ENCODE measurements at regions not wholly inside any gene's neighbourhood (a gene's known extent, or its start where the extent isn't known, plus 50 kb on each side); places are given as distances from the start of the nearest gene placed in this dataset.
A peak's percentile ranks its signal among the peaks of the same experiment; 100 is the strongest.

DNA sequence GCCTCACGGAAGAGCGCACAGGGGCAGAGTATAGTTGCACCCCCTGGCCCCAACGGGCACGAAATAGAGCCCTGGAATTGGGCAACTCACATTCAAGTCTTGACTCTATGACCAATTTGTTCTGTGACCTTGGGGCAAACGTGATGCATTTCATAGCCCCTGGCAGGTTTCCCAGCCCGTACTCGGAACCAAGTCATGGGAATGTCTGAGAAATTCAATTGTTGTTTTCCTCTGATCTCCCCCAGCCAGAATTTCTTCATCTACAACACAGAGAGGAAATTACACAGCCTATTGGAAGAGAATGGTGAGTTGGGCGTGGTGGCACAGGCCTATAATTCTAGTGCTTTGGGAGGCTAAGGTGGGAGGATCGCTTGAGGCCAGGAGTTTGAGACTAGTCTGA, 322.3 kb upstream of the SULF2 start:
- Histone ChIP-seq H4K8ac (ENCODE audit: low read length) (no peak overlapping the region), H3K4ac (ENCODE audit: low read depth in 1 of 2, low read length in 2 of 2) (no peak overlapping the region), H3K9ac (ENCODE audit: low read length) (no peak overlapping the region), H3K79me1 (replicated peaks; ENCODE audit: low read length, poor library complexity, severe bottlenecking) (no peaks in the 10 kb centered on the region), H3K23ac (ENCODE audit: low read length in 2 of 2) (no peak overlapping the region), H2BK15ac (ENCODE audit: low read depth, poor library complexity, severe bottlenecking) (no peak overlapping the region), H2BK5ac (ENCODE audit: low read depth, low read length, poor library complexity, severe bottlenecking) (no peak overlapping the region), H4K91ac (ENCODE audit: low read length) (no peak overlapping the region), H3K4me2 (ENCODE audit: low read length, poor library complexity, severe bottlenecking) (no peak overlapping the region), H3K18ac (ENCODE audit: low read depth in 1 of 2, low read length in 2 of 2) (no peak overlapping the region), H3K27ac (ENCODE audit: low read length, poor library complexity, severe bottlenecking) (no peak overlapping the region), H2BK120ac (ENCODE audit: low read depth, low read length) (no peak overlapping the region), H3K4me3 (ENCODE audit: insufficient read depth in 1 of 2, low read depth in 1 of 2, low read length in 2 of 2) (no peak overlapping the region), H2AFZ (ENCODE audit: low read depth, low read length) (no peak overlapping the region), H3K36me3 (ENCODE audit: control insufficient read depth in 1 of 2, insufficient read depth in 2 of 2, low read depth in 1 of 2, low read length in 2 of 2) (no peaks in the 10 kb centered on the region), H2BK12ac (ENCODE audit: low read length in 2 of 2) (no peak overlapping the region), H3K4me1 (ENCODE audit: control insufficient read depth, insufficient read depth, low read depth, low read length) (no peaks in the 10 kb centered on the region), H2AK5ac (ENCODE audit: low read length, severe bottlenecking) (no peak overlapping the region), H3K9me3 (ENCODE audit: control insufficient read depth, low read length) (peaks cover 16% of the 10 kb centered on the region), H3K14ac (ENCODE audit: low read length in 2 of 2) (no peak overlapping the region), H3K27me3 (ENCODE audit: control insufficient read depth in 1 of 2, insufficient read depth in 1 of 2, low read length in 2 of 2) (peaks cover 12 to 52% of the 10 kb centered on the region in 2 experiments)
- WGBS = 81% methylated on average over 7 of the region's 9 CpGs
- no peak for DNase-seq

DNA sequence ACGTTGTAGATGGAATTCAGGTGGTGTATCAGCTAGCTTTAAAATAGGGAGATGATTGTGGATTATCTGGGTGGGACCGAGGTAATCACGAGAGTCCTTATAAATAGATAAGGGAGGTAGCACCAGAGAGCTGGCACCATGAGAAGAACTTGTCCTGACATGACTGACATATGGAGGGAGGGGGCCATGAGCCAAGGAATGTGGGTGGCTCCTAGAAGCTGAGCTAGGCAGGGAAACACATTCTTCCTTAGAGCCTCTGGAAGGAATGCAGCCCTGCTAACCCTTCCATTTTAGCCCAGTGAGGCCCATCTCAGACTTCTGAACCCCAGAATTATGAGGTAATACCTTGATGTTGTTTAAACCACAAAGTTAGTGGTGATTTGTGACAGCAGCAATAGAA, 321.1 kb upstream of the SULF2 start:
- no peak overlapping the region for H3K4me3 ChIP-seq (ENCODE audit: insufficient read depth in 1 of 2, low read depth in 1 of 2, low read length in 2 of 2)
- no peak overlapping the region for H3K14ac ChIP-seq (ENCODE audit: low read length in 2 of 2)
- no peak for DNase-seq
- H3K23ac ChIP-seq (ENCODE audit: low read length in 2 of 2) = no peak overlapping the region
- no peak overlapping the region for H2AFZ ChIP-seq (ENCODE audit: low read depth, low read length)
- no peak overlapping the region for H2BK12ac ChIP-seq (ENCODE audit: low read length in 2 of 2)
- no peak overlapping the region for H3K9ac ChIP-seq (ENCODE audit: low read length)
- peaks cover 16% of the 10 kb centered on the region for H3K9me3 ChIP-seq (ENCODE audit: control insufficient read depth, low read length)
- H4K91ac ChIP-seq (ENCODE audit: low read length) = no peak overlapping the region
- no peaks in the 10 kb centered on the region for H3K36me3 ChIP-seq (ENCODE audit: control insufficient read depth in 1 of 2, insufficient read depth in 2 of 2, low read depth in 1 of 2, low read length in 2 of 2)
- H3K27me3 ChIP-seq (ENCODE audit: control insufficient read depth in 1 of 2, insufficient read depth in 1 of 2, low read length in 2 of 2) = peaks cover 12 to 49% of the 10 kb centered on the region in 2 experiments
- 84% methylated on average over 3 of the region's 3 CpGs for WGBS
- H4K8ac ChIP-seq (ENCODE audit: low read length) = no peak overlapping the region
- H3K79me1 ChIP-seq (replicated peaks; ENCODE audit: low read length, poor library complexity, severe bottlenecking) = no peaks in the 10 kb centered on the region
- no peak overlapping the region for H2BK5ac ChIP-seq (ENCODE audit: low read depth, low read length, poor library complexity, severe bottlenecking)
- no peak overlapping the region for H3K4ac ChIP-seq (ENCODE audit: low read depth in 1 of 2, low read length in 2 of 2)
- H2AK5ac ChIP-seq (ENCODE audit: low read length, severe bottlenecking) = no peak overlapping the region
- no peak overlapping the region for H2BK120ac ChIP-seq (ENCODE audit: low read depth, low read length)
- no peak overlapping the region for H3K27ac ChIP-seq (ENCODE audit: low read length, poor library complexity, severe bottlenecking)
- no peak overlapping the region for H3K4me2 ChIP-seq (ENCODE audit: low read length, poor library complexity, severe bottlenecking)
- no peak overlapping the region for H2BK15ac ChIP-seq (ENCODE audit: low read depth, poor library complexity, severe bottlenecking)
- H3K4me1 ChIP-seq (ENCODE audit: control insufficient read depth, insufficient read depth, low read depth, low read length) = no peaks in the 10 kb centered on the region
- no peak overlapping the region for H3K18ac ChIP-seq (ENCODE audit: low read depth in 1 of 2, low read length in 2 of 2)

DNA sequence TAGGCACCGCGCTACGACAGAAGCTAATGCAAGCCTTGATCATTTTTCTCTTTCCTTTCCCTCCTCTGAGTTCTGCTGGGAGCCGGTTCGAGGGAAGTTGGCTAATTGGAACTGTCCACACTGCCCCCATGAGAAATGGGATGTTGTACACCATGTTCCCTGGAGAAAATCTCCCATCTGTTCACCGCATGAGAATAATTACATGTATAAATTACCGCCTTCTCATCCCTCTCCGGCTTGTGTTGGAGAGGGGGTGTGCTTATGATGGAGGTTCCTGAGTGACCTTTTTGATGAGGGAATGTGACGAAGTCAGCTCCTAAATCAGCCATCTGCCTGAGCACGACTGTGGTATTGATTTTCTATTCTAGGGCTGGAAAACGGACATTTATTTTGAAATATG, 320.2 kb upstream of the SULF2 start:
- Histone ChIP-seq H3K79me1 (replicated peaks; ENCODE audit: low read length, poor library complexity, severe bottlenecking) (no peaks in the 10 kb centered on the region), H3K23ac (ENCODE audit: low read length in 2 of 2) (no peak overlapping the region), H4K8ac (ENCODE audit: low read length) (no peak overlapping the region), H4K91ac (ENCODE audit: low read length) (no peak overlapping the region), H3K14ac (ENCODE audit: low read length in 2 of 2) (no peak overlapping the region), H2BK120ac (ENCODE audit: low read depth, low read length) (no peak overlapping the region), H3K4ac (ENCODE audit: low read depth in 1 of 2, low read length in 2 of 2) (no peak overlapping the region), H3K27me3 (ENCODE audit: control insufficient read depth in 1 of 2, insufficient read depth in 1 of 2, low read length in 2 of 2) (peaks cover 17 to 50% of the 10 kb centered on the region in 2 experiments), H3K4me2 (ENCODE audit: low read length, poor library complexity, severe bottlenecking) (no peak overlapping the region), H3K36me3 (ENCODE audit: control insufficient read depth in 1 of 2, insufficient read depth in 2 of 2, low read depth in 1 of 2, low read length in 2 of 2) (no peaks in the 10 kb centered on the region), H2BK12ac (ENCODE audit: low read length in 2 of 2) (no peak overlapping the region), H3K9me3 (ENCODE audit: control insufficient read depth, low read length) (peaks cover 16% of the 10 kb centered on the region), H3K4me3 (ENCODE audit: insufficient read depth in 1 of 2, low read depth in 1 of 2, low read length in 2 of 2) (no peak overlapping the region), H2BK15ac (ENCODE audit: low read depth, poor library complexity, severe bottlenecking) (no peak overlapping the region), H3K9ac (ENCODE audit: low read length) (no peak overlapping the region), H3K4me1 (ENCODE audit: control insufficient read depth, insufficient read depth, low read depth, low read length) (no peaks in the 10 kb centered on the region), H2AFZ (ENCODE audit: low read depth, low read length) (no peak overlapping the region), H2AK5ac (ENCODE audit: low read length, severe bottlenecking) (no peak overlapping the region), H2BK5ac (ENCODE audit: low read depth, low read length, poor library complexity, severe bottlenecking) (no peak overlapping the region), H3K18ac (ENCODE audit: low read depth in 1 of 2, low read length in 2 of 2) (no peak overlapping the region), H3K27ac (ENCODE audit: low read length, poor library complexity, severe bottlenecking) (no peak overlapping the region)
- no peak for DNase-seq
- 87% methylated on average over 10 of the region's 11 CpGs for WGBS

DNA sequence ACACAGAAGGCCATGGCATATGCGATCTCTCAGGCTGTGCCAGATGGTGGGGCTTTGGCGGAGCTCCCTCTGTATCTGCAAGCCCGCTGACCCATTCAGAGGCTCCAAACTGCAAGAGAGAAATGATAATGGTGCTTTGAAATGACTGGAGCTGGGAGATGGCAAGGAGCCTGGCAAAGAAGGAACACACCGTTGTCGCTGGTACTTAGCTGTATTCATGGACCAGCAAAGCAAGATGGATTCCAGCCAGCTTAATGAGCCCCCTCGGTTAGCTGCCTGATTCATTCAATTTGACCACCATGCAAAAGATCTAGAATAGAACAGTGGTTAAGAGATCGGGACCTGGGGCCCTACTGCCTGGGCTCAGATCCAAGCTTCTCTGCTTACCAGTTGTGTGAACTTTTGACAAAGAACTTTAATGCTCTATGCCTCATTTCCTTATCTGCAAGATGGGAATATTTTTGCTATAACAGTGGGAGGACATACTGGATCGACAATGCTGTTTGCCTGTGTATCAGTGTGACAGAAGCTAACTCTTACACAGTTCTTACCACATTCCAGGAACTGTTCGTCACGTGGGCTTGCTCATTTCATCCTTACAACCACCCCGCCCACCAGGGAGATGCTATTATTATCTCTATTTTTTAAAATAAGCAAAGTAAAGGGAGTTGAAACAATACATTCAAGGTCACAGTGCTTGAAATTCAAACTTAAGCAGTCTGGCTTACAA, 317.8 kb upstream of the SULF2 start:
- Histone ChIP-seq H4K91ac (ENCODE audit: low read length) (no peak overlapping the region), H2BK12ac (ENCODE audit: low read length in 2 of 2) (no peak overlapping the region), H2AK5ac (ENCODE audit: low read length, severe bottlenecking) (no peak overlapping the region), H3K23ac (ENCODE audit: low read length in 2 of 2) (no peak overlapping the region), H2BK5ac (ENCODE audit: low read depth, low read length, poor library complexity, severe bottlenecking) (no peak overlapping the region), H3K79me1 (replicated peaks; ENCODE audit: low read length, poor library complexity, severe bottlenecking) (no peaks in the 10 kb centered on the region), H3K9me3 (ENCODE audit: control insufficient read depth, low read length) (peaks cover 16% of the 10 kb centered on the region), H4K8ac (ENCODE audit: low read length) (no peak overlapping the region), H3K36me3 (ENCODE audit: control insufficient read depth in 1 of 2, insufficient read depth in 2 of 2, low read depth in 1 of 2, low read length in 2 of 2) (no peaks in the 10 kb centered on the region), H2AFZ (ENCODE audit: low read depth, low read length) (no peak overlapping the region), H3K4ac (ENCODE audit: low read depth in 1 of 2, low read length in 2 of 2) (no peak overlapping the region), H3K27me3 (ENCODE audit: control insufficient read depth in 1 of 2, insufficient read depth in 1 of 2, low read length in 2 of 2) (peaks cover 20 to 54% of the 10 kb centered on the region in 2 experiments), H3K9ac (ENCODE audit: low read length) (no peak overlapping the region), H3K14ac (ENCODE audit: low read length in 2 of 2) (no peak overlapping the region), H2BK15ac (ENCODE audit: low read depth, poor library complexity, severe bottlenecking) (no peak overlapping the region), H3K4me2 (ENCODE audit: low read length, poor library complexity, severe bottlenecking) (no peak overlapping the region), H3K18ac (ENCODE audit: low read depth in 1 of 2, low read length in 2 of 2) (no peak overlapping the region), H2BK120ac (ENCODE audit: low read depth, low read length) (no peak overlapping the region), H3K4me3 (ENCODE audit: insufficient read depth in 1 of 2, low read depth in 1 of 2, low read length in 2 of 2) (no peak overlapping the region), H3K4me1 (ENCODE audit: control insufficient read depth, insufficient read depth, low read depth, low read length) (peaks cover 1% of the 10 kb centered on the region), H3K27ac (ENCODE audit: low read length, poor library complexity, severe bottlenecking) (no peak overlapping the region)
- peak; percentile 11 for DNase-seq
- WGBS = 92% methylated on average over 10 of the region's 11 CpGs
